IMR-90 (cell line): ENCODE measurements at regions not wholly inside any gene's neighbourhood (a gene's known extent, or its start where the extent isn't known, plus 50 kb on each side); places are given as distances from the start of the nearest gene placed in this dataset.

Source experiments
- ATAC-seq: fragments of 200-7000 bp; cut with Tn5 transposase; 2 replicates; pipeline ENCODE4 v1.9.1; 2020; ENCODE audit warnings: low read depth, mild to moderate bottlenecking, moderate library complexity
- BruUV-seq: library from RNA; stranded (reverse); fragments of 400-500 nt; replicated peaks from 2 replicates; lab custom pipeline; 2021; lab: Mats Ljungman, UMichigan
- CTCF ChIA-PET: fragments of 300-600 bp; formaldehyde crosslinking; extraction: SDS; loops from one replicate; lab custom pipeline; 2021; ENCODE audit warnings: antibody characterized with exemption; lab: Yijun Ruan, JAX
- POLR2A ChIA-PET: fragments of 300-600 bp; sonication (Branson Sonifier 250); formaldehyde crosslinking; loops from one replicate; lab custom pipeline; 2022; ENCODE audit warnings: antibody characterized with exemption; ENCODE audit not compliant: unreplicated experiment; lab: Charles Lee
- DNase-seq: peaks from one replicate; pipeline ENCODE4 v3.0.0; 2013
- H2AFZ ChIP-seq: replicated peaks from 2 replicates; pipeline ENCODE3; 2013; ENCODE audit warnings: low read length, mild to moderate bottlenecking; ENCODE audit not compliant: poor library complexity
- H2AK5ac ChIP-seq: 2 replicates; pipeline ENCODE4 v1.6.1; 2013; ENCODE audit warnings: low read depth, low read length, inconsistent platforms
- H2AK9ac ChIP-seq: replicated peaks from 2 replicates; pipeline ENCODE3; 2013; ENCODE audit warnings: mild to moderate bottlenecking, low read depth, low read length, moderate library complexity; ENCODE audit not compliant: poor library complexity
- H2BK120ac ChIP-seq: 2 replicates; pipeline ENCODE4 v1.6.1; 2013; ENCODE audit warnings: low read depth, low read length, inconsistent platforms
- H2BK15ac ChIP-seq: 3 replicates; pipeline ENCODE4 v1.6.1; 2013; ENCODE audit warnings: low read depth, low read length, inconsistent platforms
- H2BK20ac ChIP-seq: 2 replicates; pipeline ENCODE4 v1.6.1; 2013; ENCODE audit warnings: low read depth, mild to moderate bottlenecking, inconsistent platforms, low read length, moderate library complexity
- H2BK5ac ChIP-seq: 2 replicates; pipeline ENCODE4 v1.6.1; 2013; ENCODE audit warnings: mild to moderate bottlenecking, low read depth, low read length, inconsistent platforms; ENCODE audit not compliant: poor library complexity, severe bottlenecking
- H3K14ac ChIP-seq: replicated peaks from 2 replicates; pipeline ENCODE4 v1.6.1; 2013; ENCODE audit warnings: low read depth, low read length, inconsistent platforms
- H3K18ac ChIP-seq: 2 replicates; pipeline ENCODE4 v1.6.1; 2013; ENCODE audit warnings: low read depth, low read length, control low read depth
- H3K23ac ChIP-seq: 2 replicates; pipeline ENCODE4 v1.6.1; 2013; ENCODE audit warnings: low read depth, low read length, inconsistent platforms
- H3K27ac ChIP-seq: 2 replicates; pipeline ENCODE4 v1.5.1; 2013; ENCODE audit warnings: mild to moderate bottlenecking, control low read depth, low read length; ENCODE audit not compliant: insufficient read depth
- H3K27me3 ChIP-seq: 2 replicates; pipeline ENCODE4 v1.6.1; 2013; ENCODE audit warnings: low read length; ENCODE audit not compliant: control insufficient read depth, insufficient read depth
- H3K36me3 ChIP-seq: 2 replicates; pipeline ENCODE4 v1.6.1; 2013; ENCODE audit warnings: low read length, mixed read lengths; ENCODE audit not compliant: control insufficient read depth, insufficient read depth
- H3K4ac ChIP-seq: 2 replicates; pipeline ENCODE4 v1.6.1; 2013; ENCODE audit warnings: low read depth, low read length, inconsistent platforms
- H3K4me1 ChIP-seq: 2 replicates; pipeline ENCODE4 v1.6.1; 2013; ENCODE audit warnings: low read length, mixed read lengths; ENCODE audit not compliant: control insufficient read depth, insufficient read depth
- H3K4me2 ChIP-seq: 2 replicates; pipeline ENCODE4 v1.6.1; 2013; ENCODE audit warnings: low read depth, mild to moderate bottlenecking, control low read depth, low read length, moderate library complexity
- H3K4me3 ChIP-seq: 2 replicates; pipeline ENCODE4 v1.5.1; 2013; ENCODE audit warnings: low read depth, mild to moderate bottlenecking, control low read depth, low read length, moderate library complexity; ENCODE audit not compliant: insufficient read depth
- H3K56ac ChIP-seq: 2 replicates; pipeline ENCODE4 v1.6.1; 2013; ENCODE audit warnings: low read length, inconsistent platforms; ENCODE audit not compliant: insufficient read depth; ENCODE audit errors: extremely low read depth
- H3K79me1 ChIP-seq, 2 experiments: 2 replicates each; pipeline ENCODE4 v1.6.1; 2013; ENCODE audit warnings: low read length in 2 of 2, inconsistent platforms in 1 of 2, low read depth in 1 of 2
- H3K9ac ChIP-seq: 2 replicates; pipeline ENCODE4 v1.6.1; 2013; ENCODE audit warnings: low read depth, low read length, control low read depth
- H3K9me1 ChIP-seq: 2 replicates; pipeline ENCODE4 v1.6.1; 2013; ENCODE audit warnings: low read length, inconsistent platforms; ENCODE audit not compliant: insufficient read depth
- H3K9me3 ChIP-seq: 2 replicates; pipeline ENCODE4 v1.6.1; 2013; ENCODE audit warnings: low read length; ENCODE audit not compliant: control insufficient read depth, insufficient read depth
- H4K20me1 ChIP-seq: 2 replicates; pipeline ENCODE4 v1.6.1; 2013; ENCODE audit warnings: low read length, inconsistent platforms; ENCODE audit not compliant: insufficient read depth
- H4K5ac ChIP-seq: 2 replicates; pipeline ENCODE4 v1.6.1; 2013; ENCODE audit warnings: mild to moderate bottlenecking, low read depth, low read length, control low read depth
- H4K8ac ChIP-seq, 2 experiments: 2 replicates each; pipeline ENCODE4 v1.6.1; 2013; ENCODE audit warnings: low read depth in 2 of 2, low read length in 2 of 2, control low read depth in 1 of 2, inconsistent platforms in 1 of 2
- H4K91ac ChIP-seq: 2 replicates; pipeline ENCODE4 v1.6.1; 2013; ENCODE audit warnings: low read depth, low read length, inconsistent platforms; ENCODE audit not compliant: insufficient read depth
- BHLHE40 ChIP-seq: fragments of 150-350 bp; IDR thresholded peaks from 2 replicates; pipeline ENCODE4 v1.6.1; 2016; ENCODE audit warnings: mild to moderate bottlenecking, low read depth, low read length
- CEBPB ChIP-seq: IDR thresholded peaks from 2 replicates; pipeline ENCODE4 v1.6.1; 2012; ENCODE audit warnings: low read depth, low read length, improper control_type of control experiment
- CHD1 ChIP-seq: IDR thresholded peaks from 2 replicates; pipeline ENCODE4 v1.6.1; 2012; ENCODE audit warnings: low read depth, low read length, improper control_type of control experiment
- FOS ChIP-seq: fragments of 150-350 bp; IDR thresholded peaks from 2 replicates; pipeline ENCODE4 v1.6.1; 2016; ENCODE audit warnings: low read depth, low read length
- MAFK ChIP-seq: IDR thresholded peaks from 2 replicates; pipeline ENCODE4 v1.6.1; 2012; ENCODE audit warnings: low read depth, low read length, improper control_type of control experiment
- MAZ ChIP-seq: IDR thresholded peaks from 2 replicates; pipeline ENCODE4 v1.6.1; 2012; ENCODE audit warnings: low read depth, mild to moderate bottlenecking, low read length, improper control_type of control experiment, moderate library complexity, borderline replicate concordance
- MXI1 ChIP-seq: IDR thresholded peaks from 2 replicates; pipeline ENCODE4 v1.6.1; 2012; ENCODE audit warnings: low read depth, mild to moderate bottlenecking, low read length, moderate library complexity, borderline replicate concordance
- NFE2L2 ChIP-seq: fragments of 150-350 bp; IDR thresholded peaks from 2 replicates; pipeline ENCODE4 v1.6.1; 2016; ENCODE audit warnings: low read depth, mild to moderate bottlenecking, low read length
- POLR2A ChIP-seq: IDR thresholded peaks from 2 replicates; pipeline ENCODE4 v1.6.1; 2012; ENCODE audit warnings: mild to moderate bottlenecking, low read depth, low read length
- RAD21 ChIP-seq: IDR thresholded peaks from 2 replicates; pipeline ENCODE4 v1.6.1; 2012; ENCODE audit warnings: low read length, improper control_type of control experiment
- RCOR1 ChIP-seq: IDR thresholded peaks from 2 replicates; pipeline ENCODE4 v1.6.1; 2012; ENCODE audit warnings: mild to moderate bottlenecking, low read length, improper control_type of control experiment; ENCODE audit not compliant: insufficient replicate concordance
- RFX5 ChIP-seq: IDR thresholded peaks from 2 replicates; pipeline ENCODE4 v1.8.0; 2012; ENCODE audit warnings: low read depth, mild to moderate bottlenecking, low read length, moderate library complexity
- SMC3 ChIP-seq: fragments of 150-350 bp; IDR thresholded peaks from 2 replicates; pipeline ENCODE4 v1.6.1; 2016; ENCODE audit warnings: low read depth, mild to moderate bottlenecking, antibody characterized with exemption, low read length, moderate library complexity
- WGBS, 2 experiments: methylation state at CpG; one replicate each; pipeline versions ENCODE4 v1.1.5 to v1.1.7; 2013; ENCODE audit warnings: missing lambda C conversion rate in 2 of 2; ENCODE audit not compliant: insufficient read length in 1 of 2; ENCODE audit errors: extremely low coverage in 2 of 2; 5-methylcytosine and 5-hydroxymethylcytosine counted together
- dilution Hi-C: fragments of 300-500 bp; cut with HindIII; formaldehyde crosslinking; loops from one replicate; pipeline ENCODE4 v1.14.3; 2018; ENCODE audit warnings: low sequenced_read_pairs; ENCODE audit not compliant: unreplicated experiment
- in situ Hi-C: fragments of 300-500 bp; cut with MboI; formaldehyde crosslinking; loops from 3 replicates; pipeline ENCODE4 v1.14.3; 2019; ENCODE audit warnings: low sequenced_read_pairs, inconsistent platforms, mixed read lengths
- intact Hi-C: fragments of 100-400 bp; cut with micrococcal nuclease; formaldehyde crosslinking; loops from 2 replicates; pipeline ENCODE4 v1.10.0; 2022
- TF ChIP-seq, protein P1 (sequence below): conservative IDR thresholded peaks from 2 replicates; pipeline ENCODE4 v1.5.1; 2012; ENCODE audit warnings: mild to moderate bottlenecking, low read depth, low read length, improper control_type of control experiment
- TF ChIP-seq, protein P2 (sequence below): fragments of 150-350 bp; IDR thresholded peaks from 2 replicates; pipeline ENCODE4 v1.6.1; 2017; ENCODE audit warnings: mild to moderate bottlenecking, antibody characterized with exemption, low read length, low read depth
- TF ChIP-seq, protein P3 (sequence below): fragments of 150-350 bp; IDR thresholded peaks from 2 replicates; pipeline ENCODE4 v1.6.1; 2016; ENCODE audit warnings: low read depth, mild to moderate bottlenecking, low read length, moderate library complexity, borderline replicate concordance

DNA sequence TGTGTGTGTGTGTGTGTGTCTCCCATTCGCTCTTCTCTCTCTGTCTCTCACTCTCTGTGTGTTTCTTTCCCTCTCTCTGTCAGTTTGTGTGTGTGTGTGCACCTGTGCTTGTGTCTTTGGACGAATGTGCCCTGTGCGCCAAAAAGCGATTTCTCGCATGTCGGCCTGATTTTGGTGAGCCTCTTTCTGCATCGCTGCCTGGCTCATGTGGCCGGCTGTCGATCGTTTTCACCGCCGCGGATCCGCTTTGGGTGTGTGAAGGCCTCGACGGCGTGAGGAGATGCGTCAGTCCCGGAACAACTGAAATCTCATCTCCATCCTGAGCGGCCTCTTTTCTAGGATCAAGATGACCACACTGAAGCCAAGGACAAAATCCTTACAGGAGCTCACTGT lies 609.0 kb downstream of the KCNJ18 start:
- WGBS, 2 experiments, result 81% methylated on average over 10 of the region's 20 CpGs; no CpG with 5 or more reads in 1 of the 2 experiments
- intact Hi-C loops, result no loop called here
- H3K4me2 ChIP-seq, result no peak overlapping the region
- H3K27me3 ChIP-seq, result no peaks in the 10 kb centered on the region
- CTCF ChIA-PET, result no interaction called here
- H3K9me1 ChIP-seq, result no peaks in the 10 kb centered on the region
- H3K4me3 ChIP-seq, result no peak overlapping the region
- H3K36me3 ChIP-seq, result no peaks in the 10 kb centered on the region
- in situ Hi-C loops, result no loop called here
- POLR2A ChIA-PET, result no interaction called here
- no peak overlapping the region for H3K18ac ChIP-seq
- no peaks in the 10 kb centered on the region for H3K4me1 ChIP-seq
- H4K5ac ChIP-seq, result no peak overlapping the region
- no peak overlapping the region for H3K9ac ChIP-seq
- no peak overlapping the region for H3K23ac ChIP-seq
- dilution Hi-C loops, result no loop called here
- H4K8ac ChIP-seq, result no peak overlapping the region
- no peak overlapping the region for H2BK20ac ChIP-seq
- H3K9me3 ChIP-seq, result peaks cover 48% of the 10 kb centered on the region
- no peak overlapping the region for H2BK5ac ChIP-seq
- BruUV-seq, result no TSS peak
- no peak overlapping the region for H3K14ac ChIP-seq
- no peak for TF ChIP-seq RCOR1
- no peak for TF ChIP-seq RFX5
- TF ChIP-seq, protein P1, sequence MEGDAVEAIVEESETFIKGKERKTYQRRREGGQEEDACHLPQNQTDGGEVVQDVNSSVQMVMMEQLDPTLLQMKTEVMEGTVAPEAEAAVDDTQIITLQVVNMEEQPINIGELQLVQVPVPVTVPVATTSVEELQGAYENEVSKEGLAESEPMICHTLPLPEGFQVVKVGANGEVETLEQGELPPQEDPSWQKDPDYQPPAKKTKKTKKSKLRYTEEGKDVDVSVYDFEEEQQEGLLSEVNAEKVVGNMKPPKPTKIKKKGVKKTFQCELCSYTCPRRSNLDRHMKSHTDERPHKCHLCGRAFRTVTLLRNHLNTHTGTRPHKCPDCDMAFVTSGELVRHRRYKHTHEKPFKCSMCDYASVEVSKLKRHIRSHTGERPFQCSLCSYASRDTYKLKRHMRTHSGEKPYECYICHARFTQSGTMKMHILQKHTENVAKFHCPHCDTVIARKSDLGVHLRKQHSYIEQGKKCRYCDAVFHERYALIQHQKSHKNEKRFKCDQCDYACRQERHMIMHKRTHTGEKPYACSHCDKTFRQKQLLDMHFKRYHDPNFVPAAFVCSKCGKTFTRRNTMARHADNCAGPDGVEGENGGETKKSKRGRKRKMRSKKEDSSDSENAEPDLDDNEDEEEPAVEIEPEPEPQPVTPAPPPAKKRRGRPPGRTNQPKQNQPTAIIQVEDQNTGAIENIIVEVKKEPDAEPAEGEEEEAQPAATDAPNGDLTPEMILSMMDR, result no peak
- TF ChIP-seq, protein P2, sequence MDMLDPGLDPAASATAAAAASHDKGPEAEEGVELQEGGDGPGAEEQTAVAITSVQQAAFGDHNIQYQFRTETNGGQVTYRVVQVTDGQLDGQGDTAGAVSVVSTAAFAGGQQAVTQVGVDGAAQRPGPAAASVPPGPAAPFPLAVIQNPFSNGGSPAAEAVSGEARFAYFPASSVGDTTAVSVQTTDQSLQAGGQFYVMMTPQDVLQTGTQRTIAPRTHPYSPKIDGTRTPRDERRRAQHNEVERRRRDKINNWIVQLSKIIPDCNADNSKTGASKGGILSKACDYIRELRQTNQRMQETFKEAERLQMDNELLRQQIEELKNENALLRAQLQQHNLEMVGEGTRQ, result no peak
- TF ChIP-seq POLR2A, result no peak
- TF ChIP-seq NFE2L2, result no peak
- no peak for TF ChIP-seq RAD21
- TF ChIP-seq MAZ, result no peak
- TF ChIP-seq, protein P3, sequence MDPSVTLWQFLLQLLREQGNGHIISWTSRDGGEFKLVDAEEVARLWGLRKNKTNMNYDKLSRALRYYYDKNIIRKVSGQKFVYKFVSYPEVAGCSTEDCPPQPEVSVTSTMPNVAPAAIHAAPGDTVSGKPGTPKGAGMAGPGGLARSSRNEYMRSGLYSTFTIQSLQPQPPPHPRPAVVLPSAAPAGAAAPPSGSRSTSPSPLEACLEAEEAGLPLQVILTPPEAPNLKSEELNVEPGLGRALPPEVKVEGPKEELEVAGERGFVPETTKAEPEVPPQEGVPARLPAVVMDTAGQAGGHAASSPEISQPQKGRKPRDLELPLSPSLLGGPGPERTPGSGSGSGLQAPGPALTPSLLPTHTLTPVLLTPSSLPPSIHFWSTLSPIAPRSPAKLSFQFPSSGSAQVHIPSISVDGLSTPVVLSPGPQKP, result no peak
- TF ChIP-seq FOS, result no peak
- TF ChIP-seq CHD1, result no peak
- TF ChIP-seq CEBPB, result no peak
- no peak for TF ChIP-seq MXI1
- TF ChIP-seq BHLHE40, result no peak
- TF ChIP-seq SMC3, result no peak
- TF ChIP-seq MAFK, result no peak
- H2AK5ac ChIP-seq, result no peak overlapping the region
- no peak overlapping the region for H3K4ac ChIP-seq
- no peak overlapping the region for H4K91ac ChIP-seq
- H2BK15ac ChIP-seq, result no peak overlapping the region
- no peak overlapping the region for H3K56ac ChIP-seq
- H2BK120ac ChIP-seq, result no peak overlapping the region
- no peaks in the 10 kb centered on the region for H4K20me1 ChIP-seq
- no peak for DNase-seq
- no peaks in the 10 kb centered on the region for H3K79me1 ChIP-seq
- no peak for ATAC-seq
- H3K27ac ChIP-seq, result no peak overlapping the region
- H2AFZ ChIP-seq, result no peak overlapping the region
- no peak overlapping the region for H2AK9ac ChIP-seq
